ENCODE measurements at regions not wholly inside any gene's neighbourhood (a gene's known extent, or its start where the extent isn't known, plus 50 kb on each side); places are given as distances from the start of the nearest gene placed in this dataset.

DNA sequence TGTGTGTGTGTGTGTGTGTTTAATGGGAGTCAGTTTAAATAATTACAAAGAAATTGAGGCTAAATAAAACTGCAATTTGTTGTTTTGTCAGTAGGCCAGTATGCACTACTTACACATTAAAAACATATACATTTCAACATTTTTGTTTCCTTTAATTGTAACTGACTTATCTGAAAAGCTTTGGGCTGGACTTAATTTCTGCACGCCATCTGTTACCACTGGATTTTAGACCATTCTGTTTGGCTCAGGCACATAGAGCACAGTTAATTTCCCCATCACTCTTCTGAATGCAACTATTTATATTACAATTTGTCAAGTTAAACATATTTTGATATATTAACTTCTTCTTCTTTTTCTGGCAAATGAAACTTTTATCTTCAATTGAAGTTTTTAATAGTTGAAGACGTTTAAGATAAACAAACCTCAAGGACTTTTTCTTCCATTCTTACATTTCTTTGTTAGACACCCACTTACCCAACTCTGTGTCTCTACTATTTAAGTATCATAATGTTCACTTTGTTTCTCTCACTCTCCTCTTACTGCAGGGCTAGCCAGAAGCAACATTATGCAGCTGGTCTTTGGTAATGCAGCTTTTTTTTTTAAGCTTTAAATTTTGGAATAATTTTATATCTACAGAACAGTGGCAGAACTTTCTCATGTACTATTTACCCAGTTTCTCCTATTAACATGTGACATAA lies 253.4 kb upstream of the ANKH start:
- H3K27me3 ChIP-seq (replicated peaks; ENCODE audit: insufficient read depth, low read length) = no peaks in the 10 kb centered on the region
- H3K4me1 ChIP-seq (ENCODE audit: low read length) = no peaks in the 10 kb centered on the region
- H3K4me3 ChIP-seq (ENCODE audit: low read length) = no peak overlapping the region
- H3K36me3 ChIP-seq (replicated peaks; ENCODE audit: insufficient read depth, low read length) = no peaks in the 10 kb centered on the region
- no peaks in the 10 kb centered on the region for H4K20me1 ChIP-seq (ENCODE audit: insufficient read depth, low read length)
- TF ChIP-seq EZH2 (optimal IDR thresholded peaks at IDR 0.05; ENCODE audit: low read depth, low read length) (no peak), EZH2phosphoT487 (IDR thresholded peaks at IDR 0.05; ENCODE audit: low read length) (no peak)
- TF ChIP-seq, protein P1, sequence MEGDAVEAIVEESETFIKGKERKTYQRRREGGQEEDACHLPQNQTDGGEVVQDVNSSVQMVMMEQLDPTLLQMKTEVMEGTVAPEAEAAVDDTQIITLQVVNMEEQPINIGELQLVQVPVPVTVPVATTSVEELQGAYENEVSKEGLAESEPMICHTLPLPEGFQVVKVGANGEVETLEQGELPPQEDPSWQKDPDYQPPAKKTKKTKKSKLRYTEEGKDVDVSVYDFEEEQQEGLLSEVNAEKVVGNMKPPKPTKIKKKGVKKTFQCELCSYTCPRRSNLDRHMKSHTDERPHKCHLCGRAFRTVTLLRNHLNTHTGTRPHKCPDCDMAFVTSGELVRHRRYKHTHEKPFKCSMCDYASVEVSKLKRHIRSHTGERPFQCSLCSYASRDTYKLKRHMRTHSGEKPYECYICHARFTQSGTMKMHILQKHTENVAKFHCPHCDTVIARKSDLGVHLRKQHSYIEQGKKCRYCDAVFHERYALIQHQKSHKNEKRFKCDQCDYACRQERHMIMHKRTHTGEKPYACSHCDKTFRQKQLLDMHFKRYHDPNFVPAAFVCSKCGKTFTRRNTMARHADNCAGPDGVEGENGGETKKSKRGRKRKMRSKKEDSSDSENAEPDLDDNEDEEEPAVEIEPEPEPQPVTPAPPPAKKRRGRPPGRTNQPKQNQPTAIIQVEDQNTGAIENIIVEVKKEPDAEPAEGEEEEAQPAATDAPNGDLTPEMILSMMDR (IDR thresholded peaks at IDR 0.05; ENCODE audit: low read length) = no peak
- H3K4me2 ChIP-seq (ENCODE audit: low read depth, low read length) = no peak overlapping the region
- H3F3A ChIP-seq (ENCODE audit: insufficient read depth, low read length) = no peaks in the 10 kb centered on the region
- H3K79me2 ChIP-seq (ENCODE audit: low read length) = no peaks in the 10 kb centered on the region
- H3K9me3 ChIP-seq (replicated peaks; ENCODE audit: insufficient read depth, low read length) = no peaks in the 10 kb centered on the region
- DNase-seq = no peak
- no peak overlapping the region for H3K27ac ChIP-seq (ENCODE audit: low read length)
- no peak overlapping the region for H3K9ac ChIP-seq (ENCODE audit: low read length)
- H2AFZ ChIP-seq (ENCODE audit: low read length) = no peak overlapping the region
- no peaks in the 10 kb centered on the region for H3K9me2 ChIP-seq (replicated peaks; ENCODE audit: insufficient read depth, low read length)

DNA sequence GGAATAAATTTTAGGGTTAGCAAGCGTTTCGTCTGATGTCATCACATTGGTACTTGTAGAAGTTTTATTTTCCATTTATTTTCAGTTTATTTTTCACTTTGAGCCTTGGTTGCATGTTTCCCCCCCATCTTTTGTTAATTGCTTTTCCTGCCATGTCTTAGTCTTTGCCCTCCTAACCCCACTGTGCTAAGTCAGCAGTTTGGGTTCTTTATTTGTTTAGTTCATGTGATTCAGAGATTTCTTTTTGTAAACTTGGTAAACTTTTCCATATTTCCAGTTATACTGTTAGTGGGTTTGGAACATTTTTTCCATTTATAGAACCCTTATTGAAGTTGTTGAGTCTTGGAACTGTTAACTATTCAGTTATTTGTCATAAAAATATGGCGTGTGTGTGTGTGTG lies 252.9 kb upstream of the ANKH start:
- H3K9me2 ChIP-seq (replicated peaks; ENCODE audit: insufficient read depth, low read length) = no peaks in the 10 kb centered on the region
- no peaks in the 10 kb centered on the region for H3K79me2 ChIP-seq (ENCODE audit: low read length)
- no peaks in the 10 kb centered on the region for H3K4me1 ChIP-seq (ENCODE audit: low read length)
- no peaks in the 10 kb centered on the region for H4K20me1 ChIP-seq (ENCODE audit: insufficient read depth, low read length)
- no peaks in the 10 kb centered on the region for H3K9me3 ChIP-seq (replicated peaks; ENCODE audit: insufficient read depth, low read length)
- H3K4me3 ChIP-seq (ENCODE audit: low read length) = no peak overlapping the region
- TF ChIP-seq EZH2phosphoT487 (IDR thresholded peaks at IDR 0.05; ENCODE audit: low read length) (no peak), EZH2 (optimal IDR thresholded peaks at IDR 0.05; ENCODE audit: low read depth, low read length) (no peak)
- TF ChIP-seq, protein P1 (IDR thresholded peaks at IDR 0.05; ENCODE audit: low read length) = no peak
- no peaks in the 10 kb centered on the region for H3K36me3 ChIP-seq (replicated peaks; ENCODE audit: insufficient read depth, low read length)
- H3K27ac ChIP-seq (ENCODE audit: low read length) = no peak overlapping the region
- H2AFZ ChIP-seq (ENCODE audit: low read length) = no peak overlapping the region
- H3K9ac ChIP-seq (ENCODE audit: low read length) = no peak overlapping the region
- no peaks in the 10 kb centered on the region for H3F3A ChIP-seq (ENCODE audit: insufficient read depth, low read length)
- no peaks in the 10 kb centered on the region for H3K27me3 ChIP-seq (replicated peaks; ENCODE audit: insufficient read depth, low read length)
- no peak for DNase-seq
- H3K4me2 ChIP-seq (ENCODE audit: low read depth, low read length) = no peak overlapping the region

DNA sequence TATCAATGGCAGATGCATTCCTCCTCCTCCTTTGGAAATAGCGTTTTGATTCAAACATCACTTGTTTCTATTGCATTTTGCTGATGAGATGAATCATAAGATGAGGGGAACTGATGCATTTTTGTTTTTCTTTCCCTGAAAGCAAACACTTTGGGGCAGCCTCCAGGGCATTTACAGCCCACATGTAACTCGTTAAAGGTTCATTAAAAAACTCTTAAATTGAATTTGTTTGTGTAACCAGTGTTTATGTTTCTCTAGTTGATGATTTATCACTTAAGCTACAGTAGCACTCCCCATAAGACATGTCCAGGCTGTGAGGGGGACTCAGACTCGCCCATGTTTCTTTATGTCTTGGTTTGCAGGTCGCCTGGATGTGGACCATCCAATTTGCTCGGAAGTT lies 246.1 kb upstream of the ANKH start:
- no peak overlapping the region for H3K4me3 ChIP-seq (ENCODE audit: low read length)
- no peaks in the 10 kb centered on the region for H3K79me2 ChIP-seq (ENCODE audit: low read length)
- H3K4me2 ChIP-seq (ENCODE audit: low read depth, low read length) = no peak overlapping the region
- H3F3A ChIP-seq (ENCODE audit: insufficient read depth, low read length) = no peaks in the 10 kb centered on the region
- no peaks in the 10 kb centered on the region for H4K20me1 ChIP-seq (ENCODE audit: insufficient read depth, low read length)
- H3K9ac ChIP-seq (ENCODE audit: low read length) = no peak overlapping the region
- no peaks in the 10 kb centered on the region for H3K27me3 ChIP-seq (replicated peaks; ENCODE audit: insufficient read depth, low read length)
- no peaks in the 10 kb centered on the region for H3K9me2 ChIP-seq (replicated peaks; ENCODE audit: insufficient read depth, low read length)
- H3K9me3 ChIP-seq (replicated peaks; ENCODE audit: insufficient read depth, low read length) = no peaks in the 10 kb centered on the region
- TF ChIP-seq EZH2 (optimal IDR thresholded peaks at IDR 0.05; ENCODE audit: low read depth, low read length) (no peak), EZH2phosphoT487 (IDR thresholded peaks at IDR 0.05; ENCODE audit: low read length) (no peak)
- TF ChIP-seq, protein P1 (IDR thresholded peaks at IDR 0.05; ENCODE audit: low read length) = no peak
- DNase-seq = no peak
- H3K36me3 ChIP-seq (replicated peaks; ENCODE audit: insufficient read depth, low read length) = no peaks in the 10 kb centered on the region
- H3K27ac ChIP-seq (ENCODE audit: low read length) = no peak overlapping the region
- no peaks in the 10 kb centered on the region for H3K4me1 ChIP-seq (ENCODE audit: low read length)
- no peak overlapping the region for H2AFZ ChIP-seq (ENCODE audit: low read length)

Measured in MM.1S (cell line).